ENCODE measurements at regions not wholly inside any gene's neighbourhood (a gene's known extent, or its start where the extent isn't known, plus 50 kb on each side); places are given as distances from the start of the nearest gene placed in this dataset.

GRCh38 chrX:10904220-10904619, 206.9 kb upstream of the HCCS start:
- DNase-seq = no peak

GRCh38 chrX:10906866-10907265, 204.3 kb upstream of the HCCS start:
- DNase-seq = no peak

- DNase-seq = no peak
Observed at GRCh38 chrX:10922159-10922558, 189.0 kb upstream of the HCCS start.

- DNase-seq = no peak
Observed at GRCh38 chrX:10922835-10923234, 188.3 kb upstream of the HCCS start.

GRCh38 chrX:10923466-10923865, 187.7 kb upstream of the HCCS start:
- no peak for DNase-seq

GRCh38 chrX:10926404-10926803, 184.7 kb upstream of the HCCS start:
- DNase-seq = no peak

- no peak for DNase-seq
Observed at GRCh38 chrX:10926891-10927290, 184.2 kb upstream of the HCCS start.

GRCh38 chrX:10929747-10930146, 181.4 kb upstream of the HCCS start:
- DNase-seq = no peak

GRCh38 chrX:10930151-10930550, 181.0 kb upstream of the HCCS start:
- DNase-seq = no peak

GRCh38 chrX:10931976-10932375, 179.2 kb upstream of the HCCS start:
- DNase-seq = no peak

- DNase-seq = no peak
Observed at GRCh38 chrX:10932842-10933440, 178.2 kb upstream of the HCCS start.

- DNase-seq = no peak
Observed at GRCh38 chrX:10935501-10935900, 175.6 kb upstream of the HCCS start.

- DNase-seq = no peak
Observed at GRCh38 chrX:10936976-10937375, 174.2 kb upstream of the HCCS start.

GRCh38 chrX:10938365-10938923, 172.7 kb upstream of the HCCS start:
- DNase-seq = peak; percentile 85

GRCh38 chrX:10939424-10939823, 171.7 kb upstream of the HCCS start:
- no peak for DNase-seq

GRCh38 chrX:10944136-10944885, 166.8 kb upstream of the HCCS start:
- no peak for DNase-seq

GRCh38 chrX:10945498-10945897, 165.6 kb upstream of the HCCS start:
- no peak for DNase-seq

GRCh38 chrX:10949541-10949940, 161.6 kb upstream of the HCCS start:
- DNase-seq = no peak

- DNase-seq = no peak
Observed at GRCh38 chrX:10952619-10953018, 158.5 kb upstream of the HCCS start.

- no peak for DNase-seq
Observed at GRCh38 chrX:10965174-10965798, 145.8 kb upstream of the HCCS start.

- no peak for DNase-seq
Observed at GRCh38 chrX:10966057-10966456, 145.1 kb upstream of the HCCS start.

GRCh38 chrX:10971176-10971575, 140.0 kb upstream of the HCCS start:
- no peak for DNase-seq

- DNase-seq = no peak
Observed at GRCh38 chrX:10971759-10972158, 139.4 kb upstream of the HCCS start.

- no peak for DNase-seq
Observed at GRCh38 chrX:10972706-10973105, 138.4 kb upstream of the HCCS start.

Measured in NCI-H2171 treated with DMSO at 0.1 percent for 48 hours (cell line).